ENCODE measurements at regions not wholly inside any gene's neighbourhood (a gene's known extent, or its start where the extent isn't known, plus 50 kb on each side); places are given as distances from the start of the nearest gene placed in this dataset.
"Not testable (repeated sequence)": the region's sequence is repeated elsewhere in the genome, so short reads cannot be mapped to it uniquely, and the experiment has no call there.

DNA sequence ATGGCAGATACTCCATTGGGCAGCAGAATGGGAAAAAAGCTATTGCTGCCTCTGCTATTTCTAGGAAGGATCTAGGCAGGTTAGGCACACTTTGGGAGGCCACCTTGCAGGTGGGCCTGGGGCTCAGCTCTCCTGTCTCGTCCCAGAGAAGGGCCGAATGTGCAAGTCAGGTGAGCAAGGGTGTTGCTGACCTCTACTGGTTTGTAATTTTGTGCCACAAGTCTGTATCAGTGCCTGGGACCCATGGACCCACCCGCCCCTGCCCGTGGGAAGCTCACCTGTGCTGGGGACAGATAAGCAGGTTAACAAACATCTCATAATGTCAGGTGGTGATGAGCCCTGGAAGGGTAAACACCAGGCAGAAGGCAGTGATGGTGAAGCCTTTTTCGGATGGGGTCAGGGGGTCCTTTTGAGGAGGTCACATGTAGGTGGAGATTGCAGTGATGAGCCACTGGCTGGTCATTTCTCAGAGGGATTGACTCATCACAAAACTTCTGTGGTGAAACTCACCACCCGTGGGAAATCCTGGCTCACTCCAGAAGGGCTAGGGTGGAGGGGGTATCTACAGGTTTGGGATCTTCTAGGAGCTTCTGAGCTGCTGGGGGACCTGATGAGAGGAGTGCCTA lies 161.3 kb downstream of the KLF13 start:
- no peak for DNase-seq (ENCODE audit: low read depth)

DNA sequence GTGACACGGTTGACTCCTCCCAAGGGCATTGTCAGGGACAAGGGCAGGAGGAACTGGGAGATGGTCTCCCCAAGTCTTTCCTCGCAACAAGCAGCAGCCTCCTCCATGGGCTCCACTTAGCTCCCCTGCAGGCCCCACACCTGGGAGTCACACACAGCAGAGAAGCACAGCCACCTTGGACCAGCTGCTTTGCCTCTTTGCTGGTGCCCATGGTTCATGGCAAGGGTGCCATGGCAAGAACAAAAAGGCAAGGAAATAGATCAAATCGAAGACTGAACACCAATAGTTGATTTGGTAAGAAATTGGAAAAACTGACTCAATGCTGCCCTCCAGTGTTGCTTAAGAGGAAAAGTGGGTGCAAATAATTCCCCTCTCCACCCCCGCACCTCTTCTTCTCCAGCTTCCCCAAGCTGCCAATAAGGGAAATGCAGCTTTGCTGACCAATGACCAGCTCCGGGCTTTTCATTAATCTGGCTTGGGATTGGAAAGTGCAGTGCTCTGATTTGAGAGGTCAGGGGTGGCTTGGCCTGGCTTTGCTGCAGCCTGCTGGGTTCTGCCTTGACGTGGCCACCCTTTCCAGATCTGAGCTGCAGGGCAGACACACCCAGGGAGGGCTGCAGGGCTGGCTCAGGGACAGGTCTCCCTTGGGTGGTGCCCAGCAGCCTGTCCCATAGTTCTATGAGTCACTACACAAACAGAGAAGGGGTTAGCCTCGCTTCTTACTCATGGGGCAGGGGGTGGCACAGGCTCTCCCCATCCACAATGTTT lies 162.0 kb downstream of the KLF13 start:
- DNase-seq (ENCODE audit: low read depth): peak; percentile 74

DNA sequence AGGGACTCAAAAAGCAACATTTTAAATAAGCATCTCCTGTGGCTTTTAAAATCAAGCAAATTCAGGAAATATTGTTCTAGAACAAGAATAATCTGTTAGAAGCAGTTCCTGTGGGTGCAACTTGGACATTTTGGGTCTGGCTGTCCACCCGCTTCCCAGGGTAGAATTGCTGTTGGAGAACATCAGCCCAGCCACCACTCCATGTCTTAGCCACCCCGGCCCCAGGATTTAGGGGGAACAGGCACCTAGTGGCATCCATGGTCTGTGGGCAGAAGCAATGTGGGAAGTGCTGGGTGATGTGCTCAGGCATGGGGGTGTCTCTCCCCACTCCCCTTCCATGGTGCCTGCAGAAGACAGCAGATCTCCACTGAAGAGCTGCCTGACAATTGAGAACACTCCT lies 162.6 kb downstream of the KLF13 start:
- no peak for DNase-seq (ENCODE audit: low read depth)

DNA sequence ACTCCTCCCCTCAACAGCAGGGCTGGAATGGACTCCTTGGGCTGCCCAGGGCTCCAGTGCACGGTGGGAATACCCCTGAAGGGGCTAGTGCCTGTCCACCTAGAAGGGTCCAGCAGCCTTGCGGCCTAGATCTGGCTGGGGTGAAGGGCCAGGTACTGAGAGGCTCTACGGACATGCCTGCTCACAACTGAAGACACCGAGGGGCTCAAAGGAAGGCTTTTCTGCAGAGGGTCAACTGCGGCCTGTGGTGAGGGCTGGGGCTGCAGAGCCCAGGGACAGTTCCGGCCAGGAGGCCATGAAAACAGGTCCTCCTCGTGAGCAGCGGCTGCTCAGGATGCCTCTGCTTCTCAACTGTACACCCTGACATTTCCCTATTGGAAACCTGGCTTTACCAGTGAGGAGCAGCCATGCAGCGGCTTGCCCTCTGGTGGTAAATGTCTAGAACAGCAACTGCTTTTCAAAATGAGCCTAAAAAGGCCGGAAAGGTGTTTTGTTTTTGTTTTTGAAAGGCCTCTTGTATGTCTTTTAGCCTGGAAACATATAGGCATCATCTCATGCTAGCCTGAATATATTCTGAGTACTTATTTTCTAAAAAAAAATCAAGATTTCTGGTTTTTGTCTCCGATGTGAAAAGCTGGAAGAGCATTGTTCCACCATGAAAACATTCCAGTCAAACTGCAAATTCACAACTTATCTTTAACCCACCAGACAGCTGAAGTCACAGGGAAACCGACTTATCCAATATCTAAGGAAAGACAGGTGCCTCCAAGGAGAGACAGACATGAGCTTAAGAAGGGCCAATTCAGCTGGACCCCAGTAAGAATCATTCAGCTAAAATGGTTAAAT lies 163.4 kb downstream of the KLF13 start:
- peak; percentile 21 for DNase-seq (ENCODE audit: low read depth)

DNA sequence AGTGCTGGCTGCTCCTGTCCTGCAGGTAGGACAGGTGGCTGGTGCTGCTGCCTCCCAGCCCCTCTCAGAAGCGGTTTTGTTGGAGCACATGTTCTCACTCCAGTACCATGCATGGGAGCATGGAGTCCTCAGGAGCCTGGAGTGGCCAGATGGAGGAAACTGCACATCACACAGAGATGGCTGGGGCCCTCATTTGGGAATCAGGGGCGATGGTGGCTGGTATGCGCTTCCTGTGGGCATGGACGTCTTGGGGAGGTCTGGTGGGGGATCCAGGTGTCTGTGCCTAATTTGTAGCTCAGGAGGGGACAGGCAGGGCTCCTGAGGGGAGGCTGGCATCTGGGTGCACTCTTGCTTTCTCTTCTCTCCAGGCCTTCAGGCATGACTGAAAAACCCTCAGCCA lies 168.2 kb downstream of the KLF13 start:
- DNase-seq (ENCODE audit: low read depth): no peak

DNA sequence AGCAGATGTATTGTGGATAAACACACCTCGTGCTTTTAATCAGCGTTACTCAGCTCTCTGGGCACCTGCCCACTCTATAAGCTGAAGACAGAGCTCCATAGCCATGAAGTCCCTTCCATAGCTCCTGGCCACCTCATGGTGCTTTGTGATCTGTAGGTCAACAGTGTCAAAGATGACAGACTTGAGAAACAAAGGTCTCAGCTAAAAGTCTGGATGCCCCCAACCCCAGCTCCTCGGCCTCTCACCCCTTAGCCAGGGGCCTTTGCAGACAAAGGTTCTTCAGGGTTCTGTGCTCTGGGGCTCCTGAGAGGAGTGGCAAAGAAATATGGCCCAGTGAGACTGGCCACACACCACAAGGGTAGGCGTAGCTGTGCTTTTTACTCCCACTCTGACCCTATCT lies 168.6 kb downstream of the KLF13 start:
- DNase-seq (ENCODE audit: low read depth): no peak

DNA sequence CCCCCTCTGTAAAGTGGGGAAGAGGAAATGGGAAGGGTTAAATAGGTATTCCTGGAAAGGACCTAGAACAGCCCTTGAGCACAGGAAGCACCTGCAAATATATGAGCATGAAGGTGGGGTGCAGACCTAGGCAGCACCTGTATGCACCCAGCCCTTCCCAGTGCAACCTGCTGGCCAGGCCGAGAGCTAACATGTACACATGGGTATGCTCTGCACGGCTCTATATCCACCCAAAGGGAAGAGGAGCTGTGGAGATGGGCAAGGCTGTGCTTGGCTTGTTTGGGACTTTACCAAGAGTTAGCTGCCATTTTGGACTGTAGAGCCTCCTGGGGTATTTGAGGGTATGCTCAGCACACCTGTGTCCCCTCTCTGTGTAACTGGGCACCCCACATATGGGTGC lies 171.2 kb downstream of the KLF13 start:
- no peak for DNase-seq (ENCODE audit: low read depth)

DNA sequence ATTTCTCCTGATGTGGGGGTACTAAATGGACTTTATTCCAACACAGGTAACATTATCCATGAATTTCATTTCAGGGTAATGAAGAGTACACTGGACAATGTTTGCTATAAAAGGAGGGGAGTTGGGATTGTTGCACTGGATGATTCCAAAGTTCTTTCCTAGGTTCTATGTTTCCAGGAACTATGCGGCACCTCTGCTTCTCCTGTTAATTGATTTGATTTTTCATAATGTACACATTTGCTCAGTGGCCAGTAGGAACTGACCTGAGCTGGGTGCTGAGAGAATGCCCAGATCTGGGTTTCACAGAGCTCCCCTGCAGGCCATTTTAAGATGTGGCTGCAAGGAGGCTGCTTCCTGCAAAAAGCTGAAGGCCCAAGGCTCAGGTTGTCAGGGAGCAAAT lies 171.7 kb downstream of the KLF13 start:
- DNase-seq (ENCODE audit: low read depth): no peak

DNA sequence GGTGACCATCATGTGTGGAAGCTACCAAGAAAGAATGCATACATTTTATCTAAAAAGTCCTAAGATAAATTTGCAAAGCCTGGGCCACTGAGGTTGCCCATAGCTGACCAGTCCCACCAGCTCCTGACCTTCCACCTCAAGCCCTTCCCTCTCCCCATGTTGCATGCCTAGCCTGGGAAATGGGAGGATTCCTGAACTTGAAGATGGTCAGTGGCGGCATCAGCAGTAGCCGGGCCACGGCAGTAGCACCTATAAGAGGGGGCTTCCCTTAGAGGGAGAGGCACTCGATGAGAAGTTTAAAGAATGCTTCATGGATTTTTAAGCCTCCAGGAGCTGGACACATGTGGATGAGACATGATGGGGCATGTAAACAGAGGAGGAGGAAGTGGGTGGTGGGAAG lies 172.1 kb downstream of the KLF13 start:
- no peak for DNase-seq (ENCODE audit: low read depth)

DNA sequence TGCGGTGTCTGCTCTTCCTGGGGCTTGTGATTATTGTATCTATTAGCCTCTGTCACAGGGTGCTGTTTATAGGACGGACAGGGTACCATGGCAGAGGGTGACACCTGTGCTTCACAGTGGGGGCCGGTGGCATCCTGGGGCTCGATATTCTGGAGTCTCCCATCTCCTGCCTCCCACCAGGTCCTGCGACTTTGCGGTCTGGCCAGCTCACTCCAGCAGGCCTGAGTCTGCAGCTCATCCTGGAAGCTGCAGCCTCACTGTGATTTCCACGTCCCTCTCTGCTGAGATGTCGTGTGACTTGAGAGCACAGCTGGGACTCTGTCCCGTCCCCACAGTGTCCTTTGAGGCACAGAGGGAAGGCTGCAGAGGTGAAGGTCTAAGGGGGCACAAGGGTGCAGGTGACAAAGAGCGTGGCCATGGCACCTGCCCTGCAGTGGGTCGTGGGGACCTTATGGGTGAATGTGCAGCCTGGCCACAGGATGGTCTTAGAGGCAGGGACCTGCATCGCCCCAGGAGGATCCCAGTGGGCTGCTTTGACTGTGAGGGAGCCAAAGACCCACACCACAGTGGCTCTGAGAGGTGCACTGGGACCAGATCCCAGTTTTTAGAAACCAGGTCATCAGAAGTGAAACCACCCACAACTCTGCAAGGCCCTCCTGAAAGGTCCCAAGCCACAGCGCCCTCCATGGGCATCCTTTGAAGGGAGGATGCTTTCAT lies 172.8 kb downstream of the KLF13 start:
- no peak for DNase-seq (ENCODE audit: low read depth)

DNA sequence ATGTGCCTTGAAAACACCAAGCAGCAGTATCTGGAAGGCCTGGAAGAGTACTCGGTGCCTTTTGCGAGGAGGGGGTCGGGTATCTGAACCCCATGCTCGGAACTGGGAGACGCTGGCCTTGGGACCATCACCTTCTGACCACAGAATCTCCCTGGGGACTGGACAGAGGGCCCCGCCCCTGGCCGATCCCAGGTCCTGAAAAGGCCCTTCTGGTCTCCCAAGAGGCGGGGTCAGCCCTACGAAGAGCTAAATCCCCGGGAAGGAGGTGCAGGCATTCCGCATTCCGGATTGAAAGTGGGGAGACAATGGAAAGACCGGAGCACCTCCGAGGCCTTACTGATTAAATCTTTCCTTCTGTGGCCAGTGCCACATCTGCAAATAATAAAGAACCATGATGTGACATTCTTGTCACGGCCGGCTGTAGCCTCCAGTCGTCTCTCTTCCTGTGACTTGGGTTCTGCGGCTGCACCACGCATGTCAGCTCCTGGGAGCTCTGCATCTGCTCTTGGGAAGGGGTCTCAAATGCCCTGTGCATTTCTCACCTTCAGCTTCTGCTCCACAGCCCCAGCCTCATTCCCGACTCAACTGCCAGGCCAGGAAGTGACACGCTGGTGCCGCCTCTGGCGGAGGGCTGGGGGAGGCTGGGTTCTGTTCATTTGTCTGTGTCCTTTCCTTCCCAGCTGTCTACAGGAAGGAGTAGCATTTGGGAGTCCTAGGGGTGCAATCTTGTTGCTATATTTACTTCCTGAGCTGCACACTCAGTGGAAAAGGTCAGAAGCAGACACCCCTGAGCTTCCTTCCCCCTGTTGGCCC lies 173.5 kb downstream of the KLF13 start:
- no peak for DNase-seq (ENCODE audit: low read depth)

DNA sequence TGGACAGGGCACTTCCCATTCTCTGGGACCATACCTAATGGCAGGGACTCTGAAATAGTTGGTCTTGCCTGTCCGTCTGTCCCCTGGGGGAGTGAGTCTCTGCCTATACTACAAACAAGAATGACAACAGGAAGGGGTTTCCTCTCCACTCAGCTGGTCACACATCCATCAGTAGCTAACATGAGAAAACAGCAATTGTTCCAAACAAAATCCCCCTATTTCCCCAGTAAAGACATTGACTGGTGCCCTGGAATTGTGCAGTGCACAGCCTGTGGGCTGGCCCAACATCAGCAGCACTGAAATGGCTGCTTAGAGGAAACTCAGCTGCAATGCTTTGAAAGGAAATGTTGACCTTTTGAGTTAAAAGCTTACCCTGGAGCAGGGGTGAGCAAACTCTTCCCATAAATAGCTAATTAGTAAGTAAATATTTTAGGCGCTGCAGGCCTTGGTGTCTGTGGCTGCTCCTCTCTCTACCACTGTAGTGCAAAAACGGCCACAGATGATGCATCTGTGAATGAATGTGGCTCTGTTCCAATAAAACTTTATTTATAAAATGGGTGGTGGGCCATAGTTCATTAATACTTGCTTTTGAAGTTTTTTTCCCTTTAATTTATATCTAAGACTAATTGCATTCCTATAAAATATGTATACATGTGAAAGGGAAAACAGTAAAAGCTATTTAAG lies 174.3 kb downstream of the KLF13 start:
- no peak for DNase-seq (ENCODE audit: low read depth)

DNA sequence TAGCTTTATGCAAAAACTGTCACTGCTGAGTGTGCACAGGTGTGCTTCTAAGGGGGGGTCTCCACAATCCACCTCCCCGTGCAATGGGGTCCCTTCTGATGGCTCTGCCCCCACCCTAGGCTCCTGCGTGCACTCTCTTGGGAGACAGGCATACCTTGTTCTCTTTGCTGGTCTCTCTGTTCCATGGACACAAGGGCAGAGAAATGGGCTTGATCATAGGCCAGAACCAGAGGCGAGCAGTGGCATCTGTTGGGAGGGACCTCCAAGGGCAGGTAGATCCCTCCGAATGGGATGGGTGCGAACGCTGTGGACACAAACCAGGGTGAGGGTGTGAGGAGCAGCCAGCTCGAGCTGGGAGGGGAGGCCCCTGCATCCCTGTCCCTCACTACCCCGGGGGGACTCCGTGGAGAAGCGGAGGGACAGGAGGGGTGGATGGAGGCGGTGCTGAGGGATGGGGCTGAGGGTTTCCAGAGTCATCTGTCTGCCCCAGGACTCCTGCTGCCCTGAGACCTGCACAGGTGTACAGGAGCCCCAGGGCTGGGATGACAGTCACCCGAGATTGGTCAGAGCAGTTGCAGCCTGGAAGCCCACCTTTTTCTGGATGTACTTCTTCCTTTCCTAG lies 175.0 kb downstream of the KLF13 start:
- no peak for DNase-seq (ENCODE audit: low read depth)

DNA sequence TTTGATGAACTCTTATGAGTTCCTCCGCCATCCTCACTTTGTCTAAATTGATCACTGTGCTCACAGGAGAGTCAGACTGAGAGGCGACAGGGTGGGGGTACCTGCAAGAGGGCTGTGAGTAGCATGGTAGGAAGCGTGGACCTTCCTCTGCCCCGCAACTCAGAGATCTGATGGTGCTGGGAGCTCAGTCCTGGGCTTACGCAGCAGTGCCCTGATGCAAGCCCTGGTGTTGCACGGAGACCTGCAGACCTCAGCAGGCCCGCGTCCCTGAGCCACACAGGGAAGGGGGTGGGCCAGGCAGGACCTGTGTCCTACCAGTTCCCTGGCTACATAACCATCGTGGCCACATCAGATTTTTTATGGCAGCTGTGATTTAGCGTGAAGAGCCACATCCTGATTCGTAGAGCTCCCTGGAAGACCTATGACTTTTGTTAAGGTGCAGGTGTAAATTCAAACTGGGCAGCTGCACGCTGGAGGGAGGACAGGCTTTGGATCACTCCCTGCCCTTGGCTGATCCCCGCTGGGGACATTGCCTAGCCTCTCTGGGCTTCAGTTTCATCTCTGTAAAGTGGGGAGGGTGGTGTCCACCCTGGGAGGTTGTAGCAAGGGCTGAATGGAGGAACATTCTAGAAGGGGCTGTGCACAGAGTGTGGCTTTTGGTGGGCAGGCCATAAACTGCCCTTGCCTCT lies 176.1 kb downstream of the KLF13 start:
- DNase-seq (ENCODE audit: low read depth): no peak

DNA sequence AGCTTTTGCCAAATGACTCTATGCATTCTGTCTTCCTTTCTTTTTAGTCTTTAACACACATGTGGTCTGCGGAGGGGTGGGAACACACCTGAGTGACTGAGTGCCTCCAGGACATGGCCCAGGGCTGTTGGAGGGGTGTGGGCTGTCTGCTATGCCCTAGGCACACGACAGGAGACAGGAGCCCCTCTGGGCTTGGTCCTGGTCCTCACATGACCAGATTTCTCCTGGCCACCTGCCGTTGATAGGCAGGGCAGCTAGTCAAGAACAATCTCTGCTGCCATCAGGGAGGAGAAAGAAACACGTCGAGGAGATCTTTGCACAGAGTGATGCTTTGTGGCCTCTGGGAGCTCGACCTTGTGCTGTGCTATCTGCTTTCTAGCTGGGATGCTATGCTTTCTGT lies 176.6 kb downstream of the KLF13 start:
- no peak for DNase-seq (ENCODE audit: low read depth)

DNA sequence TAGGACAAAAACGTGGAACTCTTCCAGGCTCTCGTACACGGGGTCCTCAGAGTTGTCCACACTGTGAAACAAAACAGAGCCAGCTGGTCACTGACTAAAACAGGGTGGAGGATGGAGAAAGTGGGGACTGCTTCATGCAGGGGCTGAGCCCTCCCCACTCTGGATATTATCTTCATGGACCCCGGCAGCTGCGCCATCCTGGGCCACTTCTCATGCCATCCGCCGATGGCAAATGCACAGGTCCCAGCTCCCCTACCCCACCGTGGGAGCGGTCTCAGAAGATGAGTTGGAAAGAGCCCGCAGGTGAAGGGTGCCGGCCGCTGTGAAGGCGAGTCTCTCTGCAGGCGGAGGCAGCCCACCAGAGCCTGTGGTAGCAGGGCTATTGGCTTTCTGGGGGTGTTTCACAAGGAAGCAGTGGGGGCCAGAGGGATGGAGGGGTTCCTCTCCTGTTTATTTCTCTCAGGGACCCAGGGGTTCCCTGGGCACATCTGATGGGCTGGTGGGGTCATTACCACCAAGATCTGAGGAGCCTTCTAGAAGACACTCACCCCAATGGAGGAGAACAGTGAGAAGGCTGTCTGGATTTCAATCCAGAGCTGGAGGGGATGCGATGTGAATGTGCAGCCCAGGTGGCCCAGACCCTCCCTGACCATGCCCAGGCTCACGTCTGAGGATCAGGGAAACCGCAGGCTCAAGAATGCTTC lies 177.3 kb downstream of the KLF13 start:
- no peak for DNase-seq (ENCODE audit: low read depth)

DNA sequence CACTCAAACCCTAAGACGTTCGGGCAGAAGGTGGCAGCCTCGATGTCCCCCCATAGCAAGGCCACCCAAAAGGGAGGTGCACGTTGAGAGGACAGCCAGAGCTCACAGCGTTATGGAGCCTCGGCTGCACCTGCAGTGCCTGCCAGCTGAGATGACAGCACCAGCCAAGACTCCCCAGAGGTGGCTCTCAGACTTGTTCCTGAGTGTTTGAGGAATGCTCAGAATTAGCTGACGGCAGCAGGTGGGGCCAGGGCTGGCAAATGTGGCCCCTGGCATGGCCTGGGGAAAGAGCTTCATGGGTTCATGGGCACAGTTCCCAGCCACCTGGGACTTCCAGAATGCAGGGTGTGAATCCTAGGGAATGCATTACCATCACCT lies 177.8 kb downstream of the KLF13 start:
- DNase-seq (ENCODE audit: low read depth): no peak

DNA sequence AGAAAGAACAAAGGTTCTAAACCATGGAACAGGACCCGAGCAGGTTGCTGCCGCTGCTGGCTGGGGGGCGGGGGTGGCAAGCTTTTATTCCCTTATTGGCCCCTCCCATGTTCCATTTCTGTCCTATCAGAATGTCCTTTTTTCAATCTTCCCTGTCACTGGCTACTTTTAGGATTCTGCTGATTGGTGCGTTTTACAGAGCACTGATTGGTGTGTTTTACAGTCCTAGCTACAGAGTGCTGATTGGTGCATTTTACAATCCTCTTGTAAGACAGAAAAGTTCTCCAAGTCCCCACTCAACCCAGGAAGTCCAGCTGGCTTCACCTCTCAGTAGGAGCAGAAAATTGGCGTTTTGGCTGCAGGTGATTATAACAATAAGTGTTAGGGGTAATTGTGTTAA lies 180.9 kb downstream of the KLF13 start:
- not testable (repeated sequence) for DNase-seq (ENCODE audit: low read depth)

DNA sequence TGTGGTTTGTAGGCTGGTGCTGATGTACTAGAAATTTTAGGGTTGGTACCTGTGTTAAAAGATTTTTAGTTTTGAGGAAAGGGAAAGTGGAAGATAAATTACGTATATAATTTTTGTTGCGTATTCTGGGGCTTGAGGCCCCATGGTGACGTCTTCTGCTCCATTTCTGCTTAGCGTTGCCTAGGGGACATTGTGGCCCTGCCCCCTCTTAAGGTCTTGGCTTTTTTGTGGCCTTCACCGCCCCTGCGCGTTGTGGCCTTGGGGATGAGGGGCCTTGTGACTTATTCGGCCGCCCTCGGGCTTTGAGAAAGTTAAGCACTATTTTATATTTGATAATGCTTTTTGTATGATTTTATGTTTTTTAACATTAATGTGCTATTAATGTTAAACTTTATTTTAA lies 182.0 kb downstream of the KLF13 start:
- no peak for DNase-seq (ENCODE audit: low read depth)
